ENCODE measurements at regions not wholly inside any gene's neighbourhood (a gene's known extent, or its start where the extent isn't known, plus 50 kb on each side); places are given as distances from the start of the nearest gene placed in this dataset.

DNA sequence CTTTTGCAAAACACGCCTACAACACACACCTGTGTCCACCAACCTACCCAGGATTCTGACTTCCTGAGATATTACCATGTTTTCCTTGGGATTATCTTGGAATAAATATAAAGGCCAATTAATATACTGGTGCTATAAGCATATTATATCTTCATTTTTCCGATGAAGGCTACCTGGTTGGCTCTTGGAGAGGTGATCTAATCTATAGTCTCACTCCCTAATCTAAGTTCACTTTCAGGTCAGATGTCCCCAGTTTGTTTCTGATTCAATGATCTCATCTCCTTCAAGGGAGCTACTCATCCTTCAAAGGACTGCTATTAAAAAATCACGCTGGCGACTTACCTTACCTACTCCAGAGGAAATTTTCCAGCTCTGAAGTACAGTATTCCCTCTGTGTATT lies 517.5 kb downstream of the KLF5 start:
- DNase-seq (no peak), ATAC-seq (no peak)
- Histone ChIP-seq H3K4me3 (no peak overlapping the region), H3K27me3 (ENCODE audit: insufficient read depth in 3 of 3, low read length in 2 of 3) (no peaks in the 10 kb centered on the region), H3K4me1 (no peaks in the 10 kb centered on the region), H3K27ac (no peak overlapping the region), H3K9me3 (no peaks in the 10 kb centered on the region), H3K36me3 (ENCODE audit: insufficient read depth in 1 of 2, low read depth in 1 of 2) (no peaks in the 10 kb centered on the region)
- TF ChIP-seq, protein P1, sequence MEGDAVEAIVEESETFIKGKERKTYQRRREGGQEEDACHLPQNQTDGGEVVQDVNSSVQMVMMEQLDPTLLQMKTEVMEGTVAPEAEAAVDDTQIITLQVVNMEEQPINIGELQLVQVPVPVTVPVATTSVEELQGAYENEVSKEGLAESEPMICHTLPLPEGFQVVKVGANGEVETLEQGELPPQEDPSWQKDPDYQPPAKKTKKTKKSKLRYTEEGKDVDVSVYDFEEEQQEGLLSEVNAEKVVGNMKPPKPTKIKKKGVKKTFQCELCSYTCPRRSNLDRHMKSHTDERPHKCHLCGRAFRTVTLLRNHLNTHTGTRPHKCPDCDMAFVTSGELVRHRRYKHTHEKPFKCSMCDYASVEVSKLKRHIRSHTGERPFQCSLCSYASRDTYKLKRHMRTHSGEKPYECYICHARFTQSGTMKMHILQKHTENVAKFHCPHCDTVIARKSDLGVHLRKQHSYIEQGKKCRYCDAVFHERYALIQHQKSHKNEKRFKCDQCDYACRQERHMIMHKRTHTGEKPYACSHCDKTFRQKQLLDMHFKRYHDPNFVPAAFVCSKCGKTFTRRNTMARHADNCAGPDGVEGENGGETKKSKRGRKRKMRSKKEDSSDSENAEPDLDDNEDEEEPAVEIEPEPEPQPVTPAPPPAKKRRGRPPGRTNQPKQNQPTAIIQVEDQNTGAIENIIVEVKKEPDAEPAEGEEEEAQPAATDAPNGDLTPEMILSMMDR (IDR thresholded peaks at IDR 0.05): no peak
- 91 to 97% (median 92%) methylated on average over 4 of the region's 4 CpGs for WGBS, 3 donors
- intact Hi-C loops (cut with DNase I): no loop called here

DNA sequence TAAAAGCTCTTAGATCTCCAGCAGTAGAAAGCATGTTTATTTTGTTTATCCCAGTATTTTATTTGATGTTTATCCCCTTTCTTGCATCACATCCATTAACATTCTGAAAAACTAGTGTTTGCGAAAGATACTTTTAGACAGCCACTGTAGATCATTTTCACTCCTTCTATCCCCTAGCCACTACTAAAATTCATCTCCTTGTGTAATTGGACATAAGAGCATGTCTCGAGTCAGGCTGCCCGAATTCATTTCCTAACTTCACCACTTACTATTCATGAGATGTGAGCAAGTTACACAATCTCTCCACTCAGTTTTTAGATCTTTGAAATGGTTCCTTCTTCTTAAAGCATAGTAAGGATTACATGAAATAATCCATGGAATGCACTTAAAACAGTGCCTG lies 514.0 kb downstream of the KLF5 start:
- H3K4me1 ChIP-seq: no peaks in the 10 kb centered on the region
- H3K4me3 ChIP-seq: no peak overlapping the region
- ATAC-seq: no peak
- intact Hi-C loops (cut with DNase I): no loop called here
- no peak for DNase-seq
- TF ChIP-seq, protein P1 (IDR thresholded peaks at IDR 0.05): no peak
- no peaks in the 10 kb centered on the region for H3K9me3 ChIP-seq
- no peaks in the 10 kb centered on the region for H3K36me3 ChIP-seq (ENCODE audit: insufficient read depth in 1 of 2, low read depth in 1 of 2)
- WGBS, 3 donors: 34 to 65% (median 47%) methylated on average over 3 of the region's 3 CpGs
- no peaks in the 10 kb centered on the region for H3K27me3 ChIP-seq (ENCODE audit: insufficient read depth in 3 of 3, low read length in 2 of 3)
- no peak overlapping the region for H3K27ac ChIP-seq

DNA sequence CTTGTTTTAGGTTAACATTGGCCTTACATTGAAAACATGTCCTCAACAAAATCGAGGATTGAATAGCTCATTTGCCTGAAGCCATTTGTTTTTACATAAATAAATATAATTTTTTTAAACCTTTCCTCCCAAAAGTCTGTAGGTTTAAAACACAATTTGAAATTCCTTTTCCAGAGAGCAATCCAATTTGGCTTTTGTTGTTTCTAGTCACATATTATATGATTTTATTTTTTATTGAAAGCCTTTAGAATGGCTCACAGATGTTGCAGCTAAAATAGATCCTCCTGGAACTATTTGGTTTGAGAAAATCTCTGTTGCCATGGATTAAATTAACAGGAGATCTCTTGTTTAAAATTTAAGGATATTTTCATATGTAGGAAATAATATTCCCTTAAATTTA lies 512.6 kb downstream of the KLF5 start:
- DNase-seq (no peak), ATAC-seq (no peak)
- H3K36me3 ChIP-seq (ENCODE audit: insufficient read depth in 1 of 2, low read depth in 1 of 2): no peaks in the 10 kb centered on the region
- H3K4me1 ChIP-seq: no peaks in the 10 kb centered on the region
- H3K27me3 ChIP-seq (ENCODE audit: insufficient read depth in 3 of 3, low read length in 2 of 3): no peaks in the 10 kb centered on the region
- no peak overlapping the region for H3K4me3 ChIP-seq
- intact Hi-C loops (cut with DNase I): no loop called here
- H3K27ac ChIP-seq: no peak overlapping the region
- no peaks in the 10 kb centered on the region for H3K9me3 ChIP-seq
- WGBS, 3 donors: 65 to 68% (median 65%) methylated on average over 1 of the region's 1 CpG
- TF ChIP-seq, protein P1 (IDR thresholded peaks at IDR 0.05): no peak

DNA sequence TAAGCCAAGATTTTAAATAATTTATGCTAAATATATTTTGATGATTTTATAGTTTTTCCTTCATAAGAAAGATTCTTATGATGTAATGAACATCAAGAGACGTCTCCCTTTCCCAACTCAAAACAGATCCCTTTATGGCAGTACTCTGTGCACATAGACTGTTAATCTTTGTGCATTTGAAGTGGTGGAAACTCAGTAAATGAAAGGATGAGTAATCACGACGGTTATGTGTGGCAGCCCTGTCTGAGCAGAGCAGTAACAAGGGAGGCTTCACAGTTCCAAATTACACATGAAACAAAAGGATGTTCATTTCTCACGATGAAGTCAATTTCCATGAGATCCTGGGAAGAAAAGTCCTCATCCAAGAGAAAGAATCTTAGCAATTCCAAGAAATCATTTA lies 498.1 kb downstream of the KLF5 start:
- H3K27ac ChIP-seq: no peak overlapping the region
- DNase-seq: no peak
- H3K9me3 ChIP-seq: peaks cover 5% of the 10 kb centered on the region
- no peaks in the 10 kb centered on the region for H3K36me3 ChIP-seq (ENCODE audit: insufficient read depth in 1 of 2, low read depth in 1 of 2)
- H3K4me3 ChIP-seq: no peak overlapping the region
- TF ChIP-seq, protein P1 (IDR thresholded peaks at IDR 0.05): no peak
- WGBS, 3 donors: 47 to 55% (median 50%) methylated on average over 4 of the region's 4 CpGs
- no peaks in the 10 kb centered on the region for H3K27me3 ChIP-seq (ENCODE audit: insufficient read depth in 3 of 3, low read length in 2 of 3)
- no peak for ATAC-seq
- intact Hi-C loops (cut with DNase I): no loop called here
- no peaks in the 10 kb centered on the region for H3K4me1 ChIP-seq

DNA sequence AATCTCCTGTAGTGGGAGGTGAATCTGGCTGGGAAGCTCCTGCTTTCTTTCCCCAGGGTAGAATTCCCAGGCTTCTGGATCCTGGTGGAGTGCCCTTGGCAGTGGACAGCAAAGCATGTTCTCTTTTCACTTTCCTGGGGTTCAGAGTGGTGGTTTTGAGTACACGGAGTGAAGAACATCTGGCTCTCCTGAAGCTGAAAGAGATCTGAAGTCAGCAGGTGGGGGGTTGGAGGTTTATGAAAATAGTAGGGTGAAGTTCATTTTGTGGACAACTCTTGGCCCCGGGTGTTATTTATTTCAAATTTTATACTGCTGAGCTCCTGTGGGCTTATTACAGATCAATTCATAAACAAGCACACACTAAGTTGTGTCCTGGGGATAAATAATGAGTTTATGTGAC lies 497.3 kb downstream of the KLF5 start:
- Histone ChIP-seq H3K27ac (no peak overlapping the region), H3K4me1 (no peaks in the 10 kb centered on the region), H3K36me3 (ENCODE audit: insufficient read depth in 1 of 2, low read depth in 1 of 2) (no peaks in the 10 kb centered on the region), H3K9me3 (peaks cover 5% of the 10 kb centered on the region), H3K27me3 (ENCODE audit: insufficient read depth in 3 of 3, low read length in 2 of 3) (no peaks in the 10 kb centered on the region), H3K4me3 (no peak overlapping the region)
- intact Hi-C loops (cut with DNase I): no loop called here
- DNase-seq: no peak
- ATAC-seq: no peak
- 44 to 54% (median 49%) methylated on average over 2 of the region's 2 CpGs for WGBS, 3 donors
- TF ChIP-seq, protein P1 (IDR thresholded peaks at IDR 0.05): no peak
